ENCODE measurements at regions not wholly inside any gene's neighbourhood (a gene's known extent, or its start where the extent isn't known, plus 50 kb on each side); places are given as distances from the start of the nearest gene placed in this dataset.
A peak's percentile ranks its signal among the peaks of the same experiment; 100 is the strongest.

DNA sequence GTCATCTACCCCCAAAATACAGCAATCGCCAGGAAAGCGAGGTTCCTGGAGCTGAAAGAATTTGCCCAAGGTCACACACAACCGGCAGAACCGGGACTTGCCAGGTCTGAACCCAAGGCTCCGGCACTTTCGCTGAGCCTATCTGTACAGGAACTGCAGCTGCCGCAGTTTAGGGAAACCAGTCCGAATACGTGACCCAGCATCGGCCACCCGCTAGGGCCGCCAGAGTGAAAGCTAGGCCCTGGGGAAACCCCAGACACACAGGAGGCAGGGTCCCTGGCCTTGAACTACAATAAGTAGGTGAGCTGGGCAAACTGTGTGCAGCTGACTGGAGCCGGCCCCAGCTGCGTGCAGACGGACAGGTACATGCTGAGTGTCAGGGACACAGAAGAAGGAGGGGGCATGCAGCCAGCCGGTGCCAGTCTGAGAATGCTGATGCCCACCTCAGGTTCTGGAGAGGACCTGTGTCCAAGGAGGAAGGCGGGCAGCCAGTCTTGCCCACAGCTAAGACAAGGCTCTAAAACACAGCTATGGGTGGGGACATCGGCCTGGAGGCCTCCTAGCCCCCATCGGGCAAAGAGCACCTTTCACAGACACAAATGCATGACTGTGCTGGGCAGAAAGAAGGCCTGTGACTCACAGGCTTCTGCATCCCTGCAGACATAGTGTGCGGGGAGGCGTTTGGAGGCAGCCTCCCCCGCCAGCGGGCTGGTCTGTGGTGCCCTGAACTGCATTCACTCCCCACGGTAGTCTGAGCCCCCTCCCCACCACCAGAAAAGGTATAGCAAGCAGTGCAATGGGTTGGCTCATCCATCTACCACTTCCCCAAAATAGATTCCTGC is 107.4 kb upstream of the ID2 start:
- TF ChIP-seq JUND (IDR thresholded peaks at IDR 0.05; ENCODE audit: low read depth) = no peak
- in situ Hi-C loops (cut with HindIII; ENCODE audit: low pct_unique_long_range_greater_than_20kb, low sequenced_read_pairs) = no loop called here

GRCh38 chr2:8575038-8575833 is 106.6 kb upstream of the ID2 start:
- DNase-seq (ENCODE audit: low read depth in 1 of 2, low spot score in 1 of 2) = no peak
- in situ Hi-C loops (cut with HindIII; ENCODE audit: low pct_unique_long_range_greater_than_20kb, low sequenced_read_pairs) = no loop called here
- TF ChIP-seq JUND (IDR thresholded peaks at IDR 0.05; ENCODE audit: low read depth) = no peak

More for the DNA sequence above, 107.4 kb upstream of the ID2 start:
- DNase-seq (ENCODE audit: low read depth in 1 of 2, low spot score in 1 of 2) = peak; percentile 25 to 74

DNA sequence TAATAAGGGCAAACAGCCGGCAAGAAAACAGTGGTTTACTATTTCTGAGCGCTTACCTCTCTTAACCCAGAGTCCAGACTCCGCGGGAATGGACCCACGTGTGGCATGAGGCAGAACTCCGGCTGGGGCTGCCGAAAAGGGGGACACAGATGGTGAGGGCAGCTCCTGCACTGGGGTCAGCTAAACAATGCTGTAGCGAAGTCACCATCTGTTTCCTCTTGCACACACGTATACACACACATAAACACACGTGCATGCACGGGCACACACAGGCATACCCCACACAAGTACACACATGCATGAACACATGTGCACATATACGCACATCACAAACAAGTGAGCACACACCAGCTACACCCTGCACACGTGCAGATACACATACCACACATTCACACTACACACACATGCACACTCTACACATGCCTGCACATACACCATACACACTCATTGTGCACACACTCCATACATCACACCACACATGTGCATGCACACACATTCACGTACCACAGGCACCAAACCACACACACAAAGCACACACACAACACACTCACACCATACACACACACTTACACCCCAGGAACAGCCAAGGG is 105.9 kb upstream of the ID2 start:
- no peak for DNase-seq (ENCODE audit: low read depth in 1 of 2, low spot score in 1 of 2)
- TF ChIP-seq JUND (IDR thresholded peaks at IDR 0.05; ENCODE audit: low read depth) = no peak
- in situ Hi-C loops (cut with HindIII; ENCODE audit: low pct_unique_long_range_greater_than_20kb, low sequenced_read_pairs) = no loop called here

- no peak for DNase-seq (ENCODE audit: low read depth in 1 of 2, low spot score in 1 of 2)
- in situ Hi-C loops (cut with HindIII; ENCODE audit: low pct_unique_long_range_greater_than_20kb, low sequenced_read_pairs) = no loop called here
- no peak for TF ChIP-seq JUND (IDR thresholded peaks at IDR 0.05; ENCODE audit: low read depth)
These were observed 105.2 kb upstream of the ID2 start for GRCh38 chr2:8576525-8577167.

- TF ChIP-seq JUND (IDR thresholded peaks at IDR 0.05; ENCODE audit: low read depth) = no peak
- DNase-seq (ENCODE audit: low read depth in 1 of 2, low spot score in 1 of 2) = no peak
- in situ Hi-C loops (cut with HindIII; ENCODE audit: low pct_unique_long_range_greater_than_20kb, low sequenced_read_pairs) = no loop called here
These were observed 104.3 kb upstream of the ID2 start for GRCh38 chr2:8577573-8577972.

GRCh38 chr2:8578335-8579244 is 103.3 kb upstream of the ID2 start:
- DNase-seq (ENCODE audit: low read depth in 1 of 2, low spot score in 1 of 2) = no peak
- TF ChIP-seq JUND (IDR thresholded peaks at IDR 0.05; ENCODE audit: low read depth) = no peak
- in situ Hi-C loops (cut with HindIII; ENCODE audit: low pct_unique_long_range_greater_than_20kb, low sequenced_read_pairs) = no loop called here

DNA sequence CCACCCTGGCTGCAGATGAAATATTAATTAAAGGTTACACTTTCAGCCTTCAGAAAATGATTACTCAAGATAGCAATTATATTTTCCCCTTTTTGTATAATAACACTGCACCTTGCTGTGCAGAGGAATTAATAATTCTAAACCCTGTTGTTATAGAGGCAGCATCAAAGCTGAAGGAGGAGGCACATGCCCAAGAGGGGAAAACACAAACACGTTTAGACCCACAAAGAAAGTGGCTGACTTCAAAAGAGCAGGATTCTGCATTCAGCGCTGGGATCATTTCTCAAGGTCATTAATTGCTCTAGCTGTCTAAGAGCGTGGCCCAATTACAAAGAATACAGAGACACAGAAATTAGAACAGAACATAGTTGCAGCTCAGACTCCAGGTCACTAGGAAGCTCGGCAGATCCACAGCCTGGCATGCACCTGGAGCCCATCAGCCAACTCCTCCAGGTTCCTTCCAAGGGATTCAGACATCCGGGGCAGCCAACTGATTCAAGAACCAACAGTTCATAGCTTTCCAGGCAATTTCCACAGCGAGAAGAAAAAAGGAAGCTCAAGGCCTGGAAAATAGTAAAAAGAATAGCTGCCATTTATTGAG is 102.3 kb upstream of the ID2 start:
- in situ Hi-C loops (cut with HindIII; ENCODE audit: low pct_unique_long_range_greater_than_20kb, low sequenced_read_pairs) = no loop called here
- no peak for DNase-seq (ENCODE audit: low read depth in 1 of 2, low spot score in 1 of 2)
- TF ChIP-seq JUND (IDR thresholded peaks at IDR 0.05; ENCODE audit: low read depth) = no peak

DNA sequence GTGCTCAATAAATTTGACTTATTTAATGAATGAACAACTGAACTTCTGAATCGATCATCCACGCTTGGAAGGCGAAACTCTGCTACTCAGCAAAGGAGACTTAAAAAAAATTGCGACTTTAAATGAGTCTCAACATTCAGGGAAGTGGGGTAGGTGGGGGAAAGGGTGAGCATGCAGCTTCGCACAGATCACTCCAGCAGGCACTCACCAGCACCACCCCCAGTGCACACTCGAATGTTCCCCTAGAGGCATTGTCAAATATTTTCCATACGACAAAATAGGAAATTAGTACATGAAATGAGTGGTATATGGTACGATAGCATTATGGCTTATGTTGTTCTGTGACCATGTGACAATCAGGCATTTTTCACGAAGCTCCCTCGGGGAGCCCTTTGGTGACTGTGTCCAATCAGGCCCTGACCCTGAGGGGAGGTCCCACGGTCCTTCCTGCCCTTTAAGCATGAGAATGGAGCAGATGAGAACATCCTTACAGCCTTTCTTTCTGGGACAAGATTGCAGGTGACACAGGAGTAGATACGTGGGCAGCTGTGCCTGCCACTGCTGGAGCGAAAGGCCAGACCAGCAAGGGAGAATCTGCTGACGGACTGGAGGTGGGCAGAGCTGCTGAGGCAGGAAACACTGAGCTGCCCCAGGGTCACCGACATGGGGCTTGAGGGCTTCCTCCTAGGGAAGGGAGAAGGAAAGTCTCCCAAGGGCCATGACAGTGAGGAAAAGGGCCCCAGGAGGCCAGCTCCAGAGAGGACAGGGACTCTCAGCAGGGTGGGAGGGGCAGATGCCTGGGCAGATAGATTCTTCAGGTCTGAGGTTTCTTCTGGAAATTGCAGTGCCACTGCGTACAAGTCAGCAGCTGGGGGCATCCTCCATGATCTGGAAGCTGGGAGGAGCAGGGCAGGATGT is 101.3 kb upstream of the ID2 start:
- TF ChIP-seq JUND (IDR thresholded peaks at IDR 0.05; ENCODE audit: low read depth) = no peak
- in situ Hi-C loops (cut with HindIII; ENCODE audit: low pct_unique_long_range_greater_than_20kb, low sequenced_read_pairs) = no loop called here
- no peak for DNase-seq (ENCODE audit: low read depth in 1 of 2, low spot score in 1 of 2)

GRCh38 chr2:8581234-8581561 is 100.7 kb upstream of the ID2 start:
- in situ Hi-C loops (cut with HindIII; ENCODE audit: low pct_unique_long_range_greater_than_20kb, low sequenced_read_pairs) = no loop called here
- DNase-seq (ENCODE audit: low read depth in 1 of 2, low spot score in 1 of 2) = no peak
- TF ChIP-seq JUND (IDR thresholded peaks at IDR 0.05; ENCODE audit: low read depth) = no peak

DNA sequence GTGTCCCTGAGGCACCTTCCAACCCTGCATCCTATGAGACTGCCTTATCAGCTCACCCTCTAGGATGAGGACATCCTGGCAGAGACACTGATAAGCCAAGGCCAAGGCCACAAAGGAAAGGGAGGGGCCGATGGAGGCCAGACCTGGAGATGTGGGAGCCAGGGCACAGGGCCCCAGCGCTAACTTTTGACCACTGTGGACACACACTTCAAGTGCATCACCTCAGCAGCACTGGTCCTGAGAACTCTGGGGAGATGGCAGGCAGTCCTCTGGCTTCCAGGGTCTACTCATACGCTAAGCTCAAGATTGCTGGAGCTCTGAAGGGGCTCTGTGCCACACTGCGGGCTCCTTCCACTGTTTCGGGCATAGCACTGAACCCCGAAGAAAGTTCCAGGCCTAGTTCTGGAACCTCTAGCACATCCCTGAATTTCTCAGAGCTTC is 100.2 kb upstream of the ID2 start:
- TF ChIP-seq JUND (IDR thresholded peaks at IDR 0.05; ENCODE audit: low read depth) = no peak
- no peak for DNase-seq (ENCODE audit: low read depth in 1 of 2, low spot score in 1 of 2)
- in situ Hi-C loops (cut with HindIII; ENCODE audit: low pct_unique_long_range_greater_than_20kb, low sequenced_read_pairs) = no loop called here

Measured in T47D (cell line).